Type B pancreatic cell (in vitro differentiated cells): ENCODE measurements at regions not wholly inside any gene's neighbourhood (a gene's known extent, or its start where the extent isn't known, plus 50 kb on each side); places are given as distances from the start of the nearest gene placed in this dataset.

Experiments used
- DNase-seq: peaks from one replicate; pipeline ENCODE4 v3.0.0; 2021; ENCODE audit warnings: mixed read lengths; ENCODE audit not compliant: unreplicated experiment; ENCODE audit errors: extremely low spot score
- H3K27ac Mint-ChIP-seq: 2 replicates; pipeline ENCODE4 v1.8.0; 2021; ENCODE audit warnings: mild to moderate bottlenecking, mixed read lengths
- H3K27me3 Mint-ChIP-seq: 2 replicates; pipeline ENCODE4 v1.8.0; 2021; ENCODE audit warnings: mixed read lengths
- H3K36me3 Mint-ChIP-seq: 2 replicates; pipeline ENCODE4 v1.8.0; 2021; ENCODE audit warnings: mixed read lengths
- H3K4me1 Mint-ChIP-seq: one replicate; pipeline ENCODE4 v1.8.0; 2021; ENCODE audit warnings: mixed read lengths; ENCODE audit not compliant: unreplicated experiment
- H3K4me3 Mint-ChIP-seq: 2 replicates; pipeline ENCODE4 v1.8.0; 2021; ENCODE audit warnings: mild to moderate bottlenecking, mixed read lengths
- H3K9me3 Mint-ChIP-seq: 2 replicates; pipeline ENCODE4 v1.8.0; 2021; ENCODE audit warnings: mixed read lengths
- CTCF ChIP-seq: fragments of 200-600 bp; sonication (generic); conservative IDR thresholded peaks from 2 replicates; pipeline ENCODE4 v1.5.0; 2021; ENCODE audit warnings: antibody characterized with exemption, mild to moderate bottlenecking

- no peak for TF ChIP-seq CTCF
- peaks cover 4% of the 10 kb centered on the region for H3K9me3 Mint-ChIP-seq
- no peaks in the 10 kb centered on the region for H3K4me1 Mint-ChIP-seq
- no peaks in the 10 kb centered on the region for H3K36me3 Mint-ChIP-seq
- H3K27me3 Mint-ChIP-seq: no peaks in the 10 kb centered on the region
- DNase-seq: no peak
- H3K27ac Mint-ChIP-seq: no peak overlapping the region
- no peak overlapping the region for H3K4me3 Mint-ChIP-seq
Measured at GRCh38 chr16:64507240-64508024, 614.4 kb downstream of the CDH11 start.

DNA sequence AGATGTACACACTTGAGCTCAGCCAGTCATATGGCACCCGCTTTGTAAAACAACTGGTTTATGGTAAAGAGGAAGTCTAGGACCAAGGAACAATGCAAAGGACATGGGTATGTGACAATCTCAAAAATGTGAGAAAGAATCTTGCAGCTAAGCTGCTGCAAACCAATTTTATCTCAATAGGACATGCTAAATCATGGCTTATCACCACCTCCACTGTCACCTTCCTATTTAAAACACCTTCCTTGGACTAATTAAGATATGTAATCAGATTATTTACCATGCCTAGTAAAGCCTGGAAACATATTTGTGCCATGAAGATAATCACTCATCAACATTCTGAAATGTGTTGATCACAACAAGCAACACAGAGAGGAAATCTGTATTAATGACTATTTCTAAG is 622.7 kb downstream of the CDH11 start:
- no peak for TF ChIP-seq CTCF
- H3K9me3 Mint-ChIP-seq: no peaks in the 10 kb centered on the region
- no peaks in the 10 kb centered on the region for H3K27me3 Mint-ChIP-seq
- DNase-seq: no peak
- no peaks in the 10 kb centered on the region for H3K36me3 Mint-ChIP-seq
- no peak overlapping the region for H3K27ac Mint-ChIP-seq
- H3K4me3 Mint-ChIP-seq: no peak overlapping the region
- no peaks in the 10 kb centered on the region for H3K4me1 Mint-ChIP-seq

- H3K9me3 Mint-ChIP-seq: no peaks in the 10 kb centered on the region
- no peak overlapping the region for H3K4me3 Mint-ChIP-seq
- DNase-seq: no peak
- H3K27me3 Mint-ChIP-seq: no peaks in the 10 kb centered on the region
- no peaks in the 10 kb centered on the region for H3K36me3 Mint-ChIP-seq
- H3K27ac Mint-ChIP-seq: no peak overlapping the region
- TF ChIP-seq CTCF: no peak
- H3K4me1 Mint-ChIP-seq: no peaks in the 10 kb centered on the region
Measured at GRCh38 chr16:64498363-64498762, 623.5 kb downstream of the CDH11 start.

- DNase-seq: no peak
- Mint-ChIP-seq H3K9me3 (no peaks in the 10 kb centered on the region), H3K4me3 (no peak overlapping the region), H3K27me3 (no peaks in the 10 kb centered on the region), H3K36me3 (no peaks in the 10 kb centered on the region), H3K4me1 (no peaks in the 10 kb centered on the region), H3K27ac (no peak overlapping the region)
- no peak for TF ChIP-seq CTCF
Measured at GRCh38 chr16:64493709-64494108, 628.2 kb downstream of the CDH11 start.

DNA sequence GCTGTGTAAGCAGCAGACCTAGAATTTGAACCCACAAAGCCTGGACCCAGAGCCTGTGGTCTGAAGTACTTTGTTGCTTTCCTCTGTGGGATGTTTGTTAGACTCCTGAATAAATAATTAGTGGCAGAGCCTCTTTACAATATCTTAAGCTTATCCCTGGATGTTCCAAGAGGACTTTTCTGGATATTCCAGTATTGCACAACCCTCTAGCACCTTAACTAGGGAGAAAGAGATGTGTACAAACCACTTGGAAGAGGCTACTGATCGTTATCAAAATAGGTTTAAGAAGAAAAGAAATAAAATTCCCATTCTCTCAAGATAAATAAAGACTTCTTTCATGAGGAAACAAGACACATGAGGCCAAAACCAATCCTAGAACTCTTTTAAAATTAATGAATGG is 632.4 kb downstream of the CDH11 start:
- H3K27ac Mint-ChIP-seq: no peak overlapping the region
- H3K4me3 Mint-ChIP-seq: no peak overlapping the region
- no peaks in the 10 kb centered on the region for H3K4me1 Mint-ChIP-seq
- H3K27me3 Mint-ChIP-seq: no peaks in the 10 kb centered on the region
- H3K36me3 Mint-ChIP-seq: no peaks in the 10 kb centered on the region
- H3K9me3 Mint-ChIP-seq: no peaks in the 10 kb centered on the region
- DNase-seq: no peak
- TF ChIP-seq CTCF: no peak
